HG03521 (cell line): ENCODE measurements at regions not wholly inside any gene's neighbourhood (a gene's known extent, or its start where the extent isn't known, plus 50 kb on each side); places are given as distances from the start of the nearest gene placed in this dataset.
"Not testable (repeated sequence)": the region's sequence is repeated elsewhere in the genome, so short reads cannot be mapped to it uniquely, and the experiment has no call there.

Experiments used
- ATAC-seq: cut with Tn5 transposase; IDR thresholded peaks from one replicate; pipeline ENCODE4 v1.9.1; 2021; ENCODE audit warnings: mild to moderate bottlenecking, moderate library complexity; ENCODE audit not compliant: unreplicated experiment

DNA sequence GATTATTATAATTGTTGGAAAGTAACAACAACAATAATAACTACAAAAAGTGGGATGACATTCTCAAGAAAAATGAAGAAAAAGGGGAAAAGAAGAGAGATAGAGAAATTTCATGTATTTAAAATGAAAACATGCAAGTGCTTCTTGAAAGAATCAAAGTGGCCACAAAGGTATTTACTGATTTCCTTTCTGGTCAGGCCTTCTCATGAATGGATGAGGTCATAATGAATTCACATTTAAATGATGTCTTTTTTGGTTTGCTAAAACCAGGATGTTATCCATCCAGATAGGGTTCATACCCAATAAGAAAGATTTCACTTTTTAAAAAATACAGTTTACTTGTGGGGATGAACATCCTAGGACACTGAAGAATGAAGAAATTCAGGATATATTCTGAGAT lies 446.4 kb upstream of the PTGER4 start:
- no peak for ATAC-seq

DNA sequence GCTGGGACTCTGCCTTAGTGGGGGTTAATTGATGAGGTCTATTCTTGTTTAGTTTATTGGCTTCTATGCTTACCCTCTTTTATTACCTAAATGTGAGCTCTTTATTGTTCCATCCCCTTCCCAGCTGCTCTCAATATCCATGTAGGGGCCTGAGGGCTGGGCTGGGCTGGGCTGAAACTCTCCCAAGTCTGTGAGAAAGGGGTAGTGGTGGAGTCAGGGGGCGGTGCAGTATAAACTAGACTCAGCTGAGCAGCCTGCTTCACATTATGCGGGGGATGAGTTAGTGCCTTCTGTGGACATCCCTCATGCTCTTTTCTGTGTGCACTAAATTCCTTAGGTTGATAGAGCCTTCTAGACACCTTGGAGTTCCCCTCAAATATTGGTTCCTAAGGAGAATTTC lies 451.8 kb upstream of the PTGER4 start:
- ATAC-seq = no peak

- ATAC-seq = no peak
Measured at GRCh38 chr5:40227366-40227765, 452.3 kb upstream of the PTGER4 start.

GRCh38 chr5:40226906-40227305 lies 452.8 kb upstream of the PTGER4 start:
- ATAC-seq = no peak

DNA sequence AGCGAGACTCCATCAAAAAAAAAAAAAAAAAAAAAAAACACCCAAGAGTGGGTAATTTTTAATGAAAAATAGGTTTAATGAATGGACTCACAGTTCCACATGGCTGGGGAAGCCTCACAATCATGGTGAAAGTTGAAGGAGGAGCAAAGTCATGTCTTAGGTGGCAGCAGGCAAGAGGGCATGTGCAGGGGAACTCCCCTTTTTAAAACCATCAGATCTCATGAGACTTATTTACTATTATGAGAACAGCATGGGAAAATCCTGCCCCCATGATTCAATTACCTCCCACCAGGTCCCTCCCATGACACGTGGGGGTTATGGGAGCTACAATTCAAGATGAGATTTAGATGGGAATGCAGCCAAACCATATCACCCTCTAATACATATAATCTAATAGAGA lies 454.6 kb upstream of the PTGER4 start:
- ATAC-seq = not testable (repeated sequence)

DNA sequence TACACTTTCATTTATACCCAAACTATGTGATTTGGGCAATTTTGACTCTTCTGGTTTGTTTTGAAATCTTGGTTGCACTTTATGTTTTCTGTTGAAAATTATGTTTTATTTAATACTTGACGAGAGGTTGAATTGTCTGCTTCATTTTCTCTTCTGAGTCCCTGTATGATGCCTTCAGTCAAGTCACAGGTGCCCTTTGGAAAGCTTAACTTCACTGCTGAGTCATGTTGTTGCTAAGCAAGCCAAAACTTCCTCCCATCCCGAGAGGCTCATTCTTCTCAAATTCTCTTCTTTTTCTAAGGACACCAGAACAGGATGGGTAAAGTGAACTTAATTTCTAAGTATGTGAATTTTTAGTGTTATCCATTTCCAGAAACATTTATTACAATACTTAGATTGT lies 455.3 kb upstream of the PTGER4 start:
- ATAC-seq = no peak

DNA sequence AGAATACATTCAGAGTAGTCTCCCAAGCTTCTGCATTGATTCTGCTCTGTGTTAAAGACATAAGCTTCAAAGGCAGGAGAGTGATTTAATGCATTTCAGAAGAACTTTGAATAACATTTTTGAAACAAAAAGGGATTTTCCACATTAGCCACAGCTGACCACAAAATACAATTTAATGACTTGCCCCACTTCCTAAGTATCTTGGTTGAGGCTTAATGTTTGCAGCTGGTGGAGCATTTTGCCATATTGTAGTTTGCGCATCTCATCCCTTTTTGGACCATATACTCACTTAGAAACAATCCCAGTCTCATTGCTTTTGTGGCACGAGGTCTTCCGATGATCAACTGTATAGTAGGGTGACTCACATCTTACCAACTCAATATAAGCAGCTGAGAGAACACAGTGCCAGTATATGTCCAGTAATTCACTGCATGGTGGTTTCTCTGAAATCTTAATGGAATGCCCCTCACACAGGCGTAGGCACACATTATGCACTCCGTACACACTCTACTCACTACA lies 455.8 kb upstream of the PTGER4 start:
- ATAC-seq = peak; percentile 54

- ATAC-seq = no peak
Measured at GRCh38 chr5:40221796-40222195, 457.9 kb upstream of the PTGER4 start.

DNA sequence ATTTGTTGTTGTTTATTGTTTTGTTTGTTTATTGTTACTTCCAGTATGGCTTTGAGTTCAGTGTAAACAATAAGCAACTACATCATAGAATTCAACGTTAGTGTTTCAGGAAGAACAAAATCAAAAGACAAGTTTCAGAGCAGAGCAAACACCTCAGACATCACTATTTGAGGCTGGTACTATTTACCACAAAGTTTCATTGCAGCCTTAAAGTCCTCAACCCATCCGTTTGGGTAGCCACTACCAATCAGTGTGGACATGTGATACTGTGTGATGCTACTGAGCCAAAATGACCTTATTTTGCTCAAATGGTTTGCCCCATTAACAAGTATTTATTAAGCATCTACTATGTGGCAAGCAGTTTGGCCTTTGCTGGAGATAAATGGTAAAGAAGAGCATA lies 458.5 kb upstream of the PTGER4 start:
- ATAC-seq = no peak

DNA sequence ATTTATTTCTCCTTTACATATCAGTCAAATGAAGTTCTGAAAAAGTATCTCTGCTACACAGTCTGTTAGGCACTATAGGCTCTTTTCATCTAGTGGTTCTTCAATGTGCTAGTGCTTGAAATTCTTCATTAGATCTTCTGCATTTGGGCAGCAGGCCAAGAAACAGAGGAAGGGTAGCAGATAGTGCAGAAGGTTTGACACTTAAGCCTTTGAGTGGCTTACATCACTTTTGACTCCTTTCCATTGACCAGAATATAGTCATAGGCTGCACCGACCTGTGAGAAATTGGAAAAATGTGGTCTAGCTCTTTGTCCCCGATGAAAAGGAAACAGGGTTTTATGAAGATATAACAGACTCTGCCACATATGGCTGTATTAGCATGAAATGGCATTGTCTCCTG lies 459.5 kb upstream of the PTGER4 start:
- ATAC-seq = no peak

GRCh38 chr5:40217553-40217952 lies 462.2 kb upstream of the PTGER4 start:
- no peak for ATAC-seq

DNA sequence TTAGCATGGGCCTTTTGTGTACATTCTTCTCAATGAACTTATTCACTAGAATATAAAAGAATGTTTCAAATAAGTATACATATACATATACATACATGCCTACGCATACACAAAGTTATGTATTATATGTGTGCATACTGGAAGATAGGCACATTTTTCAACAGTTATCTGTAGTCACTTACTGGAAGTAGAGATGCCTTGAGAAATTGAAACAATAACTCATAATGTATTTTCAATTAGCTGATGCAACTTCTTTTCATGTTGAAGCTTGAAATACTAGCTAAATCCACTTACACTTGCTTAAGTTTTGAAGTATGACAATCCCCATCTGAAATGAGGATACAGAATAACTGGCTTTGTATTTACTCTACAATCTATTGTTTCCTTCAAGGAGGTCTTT lies 469.0 kb upstream of the PTGER4 start:
- ATAC-seq = no peak

GRCh38 chr5:40206030-40206429 lies 473.7 kb upstream of the PTGER4 start:
- no peak for ATAC-seq

DNA sequence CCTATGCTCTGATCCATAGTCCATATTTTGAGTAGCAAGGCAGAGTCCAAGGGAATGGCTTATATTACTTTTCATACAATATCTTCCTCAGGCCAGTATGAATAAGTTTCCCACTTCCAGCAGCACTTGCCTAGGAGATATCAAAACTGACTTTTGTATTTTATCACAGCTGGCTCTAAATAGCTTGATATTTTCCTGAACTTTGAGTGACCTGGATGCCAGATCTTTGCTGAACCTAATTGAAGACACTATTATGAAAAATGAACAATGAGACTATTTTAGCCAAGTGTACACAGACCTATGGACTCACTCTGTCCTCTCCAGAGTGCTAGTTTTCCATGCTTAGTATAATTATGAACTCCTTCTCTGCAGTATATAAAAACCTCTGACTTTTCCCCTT lies 475.6 kb upstream of the PTGER4 start:
- no peak for ATAC-seq

- ATAC-seq = no peak
Measured at GRCh38 chr5:40202814-40203440, 476.8 kb upstream of the PTGER4 start.

GRCh38 chr5:40198736-40199135 lies 481.0 kb upstream of the PTGER4 start:
- no peak for ATAC-seq

DNA sequence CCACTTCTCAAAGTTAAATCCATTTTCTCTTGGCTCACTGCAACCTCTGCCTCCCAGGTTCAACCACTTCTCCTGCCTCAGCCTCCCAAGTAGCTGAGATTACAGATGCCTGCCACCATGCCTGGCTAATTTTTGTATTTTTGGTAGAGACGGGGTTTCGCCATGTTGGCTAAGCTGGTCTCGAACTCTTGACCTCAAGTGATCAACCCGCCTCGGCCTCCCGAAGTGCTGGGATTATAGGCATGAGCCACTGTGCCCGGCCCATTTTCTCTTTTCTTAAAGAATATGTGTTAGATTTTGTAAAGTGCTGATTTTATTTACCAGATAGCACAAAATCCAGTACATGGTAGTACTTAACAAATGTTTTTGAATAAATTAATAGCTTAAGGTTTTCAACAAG lies 484.1 kb upstream of the PTGER4 start:
- not testable (repeated sequence) for ATAC-seq

- ATAC-seq = no peak
Measured at GRCh38 chr5:40191150-40191549, 488.6 kb upstream of the PTGER4 start.

DNA sequence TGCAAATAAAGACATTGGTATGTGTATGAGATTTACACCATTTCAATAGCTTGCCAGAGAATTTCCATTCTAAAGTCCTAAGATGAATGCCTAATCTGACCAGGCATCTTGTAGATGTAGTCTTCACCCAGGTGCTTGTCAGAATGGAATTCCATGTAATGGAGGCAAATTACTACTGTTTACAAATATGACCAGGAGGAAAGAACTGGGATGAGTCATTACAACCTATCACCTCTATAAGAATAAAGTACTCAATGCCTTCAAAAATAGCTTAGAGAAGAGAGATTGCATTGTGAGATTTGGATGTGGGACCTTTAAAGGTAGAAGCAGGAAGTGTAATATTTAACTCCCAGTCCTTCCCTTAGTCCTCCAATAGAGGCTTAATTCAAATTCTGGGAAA lies 507.0 kb upstream of the PTGER4 start:
- no peak for ATAC-seq

DNA sequence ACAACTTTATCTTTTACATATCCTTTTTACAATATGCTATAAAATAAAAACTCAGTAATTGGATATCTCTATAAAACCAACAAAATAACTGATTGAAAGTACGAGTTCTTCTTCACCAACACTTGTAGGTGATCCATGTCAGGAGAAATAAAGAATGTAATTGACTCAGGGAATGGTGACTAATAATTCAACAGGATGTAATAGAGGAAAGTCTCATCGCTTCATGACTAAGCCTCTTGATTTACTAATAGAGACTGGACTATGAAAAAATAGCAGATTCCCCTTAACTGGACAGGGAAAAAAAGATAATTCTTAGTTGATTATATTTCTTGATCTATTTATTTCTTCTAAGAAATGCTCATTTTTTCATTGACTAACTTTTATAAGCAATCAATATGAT lies 507.7 kb upstream of the PTGER4 start:
- no peak for ATAC-seq

DNA sequence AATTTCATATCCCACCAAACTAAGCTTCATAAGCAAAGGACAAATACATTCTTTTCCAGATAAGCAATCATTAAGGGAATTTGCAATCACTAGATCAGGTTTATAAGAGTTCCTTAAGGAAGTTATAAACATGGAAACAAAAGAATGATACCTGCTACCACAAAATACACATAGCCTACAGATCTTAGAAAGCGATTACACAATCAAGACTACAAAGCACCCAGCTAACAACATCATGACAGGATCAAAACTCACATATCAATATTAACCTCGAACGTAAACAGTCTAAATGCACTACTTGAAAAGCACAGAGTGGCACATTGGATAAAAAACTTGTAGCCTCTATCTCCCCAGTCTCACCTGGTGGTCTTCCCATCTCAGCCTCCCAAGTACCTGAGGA lies 512.4 kb upstream of the PTGER4 start:
- ATAC-seq = no peak

- ATAC-seq = no peak
Measured at GRCh38 chr5:40166802-40167201, 512.9 kb upstream of the PTGER4 start.
